SK-N-MC (cell line): ENCODE measurements at regions not wholly inside any gene's neighbourhood (a gene's known extent, or its start where the extent isn't known, plus 50 kb on each side); places are given as distances from the start of the nearest gene placed in this dataset.

ENCODE experiments used
- EZH2 ChIP-seq: fragments of 200-600 bp; sonication (generic); IDR thresholded peaks from one replicate; pipeline ENCODE4 v1.6.1; 2017; ENCODE audit warnings: antibody characterized with exemption
- FOXP2 ChIP-seq: optimal IDR thresholded peaks from 2 replicates; pipeline ENCODE3; 2011; ENCODE audit warnings: mild to moderate bottlenecking, moderate library complexity; ENCODE audit not compliant: insufficient read depth; ENCODE audit errors: extremely low read length, control extremely low read depth
- POLR2AphosphoS5 ChIP-seq: IDR thresholded peaks from 2 replicates; pipeline ENCODE4 v1.6.1; 2012; ENCODE audit warnings: mild to moderate bottlenecking, low read depth, low read length, borderline replicate concordance

GRCh38 chrX:4831574-4831973 lies 1118.1 kb upstream of the PRKX start:
- TF ChIP-seq EZH2 (no peak), POLR2AphosphoS5 (no peak), FOXP2 (no peak)
